PC-9 (cell line): ENCODE measurements at regions not wholly inside any gene's neighbourhood (a gene's known extent, or its start where the extent isn't known, plus 50 kb on each side); places are given as distances from the start of the nearest gene placed in this dataset.

Experiments
- BruUV-seq: library from RNA; stranded (reverse); fragments of 400-500 nt; replicated peaks from 2 replicates; lab custom pipeline; 2021; lab: Mats Ljungman, UMichigan
- CTCF ChIA-PET: fragments of 300-600 bp; sonication (Branson Sonifier 250); formaldehyde crosslinking; loops from one replicate; lab custom pipeline; 2022; ENCODE audit warnings: antibody characterized with exemption; lab: Charles Lee
- POLR2A ChIA-PET: fragments of 300-600 bp; sonication (Branson Sonifier 250); formaldehyde crosslinking; loops from one replicate; lab custom pipeline; 2022; ENCODE audit warnings: antibody characterized with exemption; ENCODE audit not compliant: unreplicated experiment; lab: Charles Lee
- DNase-seq, 2 experiments: peaks; one replicate each; pipeline versions ENCODE4 v3.0.0 to v3.0.0-alpha.2; 2015 to 2022; ENCODE audit warnings: mixed read lengths in 1 of 2
- H2AFZ ChIP-seq: fragments of 200-600 bp; sonication (generic); 2 replicates; pipeline ENCODE4 v1.8.1; 2017; ENCODE audit warnings: antibody characterized with exemption
- H3F3A ChIP-seq: fragments of 200-600 bp; sonication (generic); 2 replicates; pipeline ENCODE4 v1.8.1; 2017; ENCODE audit warnings: antibody characterized with exemption, mild to moderate bottlenecking, low read depth; ENCODE audit not compliant: insufficient read depth
- H3K27ac ChIP-seq: fragments of 200-600 bp; sonication (generic); 2 replicates; pipeline ENCODE4 v1.6.1; 2016; ENCODE audit warnings: mixed run types
- H3K27me3 ChIP-seq: fragments of 200-600 bp; sonication (generic); 2 replicates; pipeline ENCODE4 v1.6.1; 2016; ENCODE audit warnings: low read depth, mixed run types; ENCODE audit not compliant: insufficient read depth
- H3K36me3 ChIP-seq: fragments of 200-600 bp; sonication (generic); 2 replicates; pipeline ENCODE4 v1.6.1; 2016; ENCODE audit warnings: low read depth, mixed run types
- H3K4me1 ChIP-seq: fragments of 200-600 bp; sonication (generic); replicated peaks from 2 replicates; pipeline ENCODE4 v1.6.1; 2016; ENCODE audit warnings: mixed run types; ENCODE audit not compliant: insufficient read depth
- H3K4me2 ChIP-seq: fragments of 200-600 bp; sonication (generic); 2 replicates; pipeline ENCODE4 v1.6.1; 2017; ENCODE audit warnings: mixed run types
- H3K4me3 ChIP-seq: fragments of 200-600 bp; sonication (generic); 2 replicates; pipeline ENCODE4 v1.6.1; 2016; ENCODE audit warnings: mixed run types
- H3K79me2 ChIP-seq: fragments of 200-600 bp; sonication (generic); 2 replicates; pipeline ENCODE4 v1.6.1; 2017; ENCODE audit warnings: low read depth, mixed run types
- H3K9me2 ChIP-seq: fragments of 200-600 bp; sonication (generic); 2 replicates; pipeline ENCODE4 v1.8.1; 2017; ENCODE audit warnings: mild to moderate bottlenecking; ENCODE audit not compliant: insufficient read depth
- H3K9me3 ChIP-seq: fragments of 200-600 bp; sonication (generic); 2 replicates; pipeline ENCODE4 v1.8.1; 2016; ENCODE audit warnings: low read depth; ENCODE audit not compliant: insufficient read depth
- H4K20me1 ChIP-seq: fragments of 200-600 bp; sonication (generic); 2 replicates; pipeline ENCODE4 v1.8.1; 2017; ENCODE audit not compliant: insufficient read depth
- EZH2 ChIP-seq: fragments of 200-600 bp; sonication (generic); IDR thresholded peaks from 2 replicates; pipeline ENCODE4 v1.8.0; 2017; ENCODE audit warnings: antibody characterized with exemption, low read depth
- intact Hi-C: fragments of 100-400 bp; cut with micrococcal nuclease; formaldehyde crosslinking; loops from one replicate; pipeline ENCODE4 v1.10.0; 2022; ENCODE audit not compliant: unreplicated experiment
- TF ChIP-seq, protein P1 (sequence below): fragments of 200-600 bp; sonication (generic); conservative IDR thresholded peaks from 2 replicates; pipeline ENCODE4 v1.6.1; 2017; ENCODE audit warnings: mixed run types, antibody characterized with exemption, mild to moderate bottlenecking, moderate library complexity

- Histone ChIP-seq H3K4me1 (no peaks in the 10 kb centered on the region), H4K20me1 (no peaks in the 10 kb centered on the region), H2AFZ (no peak overlapping the region), H3K9me3 (no peaks in the 10 kb centered on the region), H3K79me2 (no peaks in the 10 kb centered on the region), H3K27ac (no peak overlapping the region), H3K4me2 (no peak overlapping the region), H3F3A (no peaks in the 10 kb centered on the region), H3K4me3 (no peak overlapping the region), H3K9me2 (no peaks in the 10 kb centered on the region), H3K36me3 (no peaks in the 10 kb centered on the region), H3K27me3 (no peaks in the 10 kb centered on the region)
- ChIA-PET CTCF (no interaction called here), POLR2A (no interaction called here)
- DNase-seq = no peak
- TF ChIP-seq, protein P1, sequence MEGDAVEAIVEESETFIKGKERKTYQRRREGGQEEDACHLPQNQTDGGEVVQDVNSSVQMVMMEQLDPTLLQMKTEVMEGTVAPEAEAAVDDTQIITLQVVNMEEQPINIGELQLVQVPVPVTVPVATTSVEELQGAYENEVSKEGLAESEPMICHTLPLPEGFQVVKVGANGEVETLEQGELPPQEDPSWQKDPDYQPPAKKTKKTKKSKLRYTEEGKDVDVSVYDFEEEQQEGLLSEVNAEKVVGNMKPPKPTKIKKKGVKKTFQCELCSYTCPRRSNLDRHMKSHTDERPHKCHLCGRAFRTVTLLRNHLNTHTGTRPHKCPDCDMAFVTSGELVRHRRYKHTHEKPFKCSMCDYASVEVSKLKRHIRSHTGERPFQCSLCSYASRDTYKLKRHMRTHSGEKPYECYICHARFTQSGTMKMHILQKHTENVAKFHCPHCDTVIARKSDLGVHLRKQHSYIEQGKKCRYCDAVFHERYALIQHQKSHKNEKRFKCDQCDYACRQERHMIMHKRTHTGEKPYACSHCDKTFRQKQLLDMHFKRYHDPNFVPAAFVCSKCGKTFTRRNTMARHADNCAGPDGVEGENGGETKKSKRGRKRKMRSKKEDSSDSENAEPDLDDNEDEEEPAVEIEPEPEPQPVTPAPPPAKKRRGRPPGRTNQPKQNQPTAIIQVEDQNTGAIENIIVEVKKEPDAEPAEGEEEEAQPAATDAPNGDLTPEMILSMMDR = no peak
- TF ChIP-seq EZH2 = no peak
- intact Hi-C loops = no loop called here
- BruUV-seq = no TSS peak
Measured at GRCh38 chr16:62926121-62926801, 890.0 kb upstream of the CDH8 start.

GRCh38 chr16:62921904-62922303 lies 885.7 kb upstream of the CDH8 start:
- no peak overlapping the region for H2AFZ ChIP-seq
- H3K4me2 ChIP-seq = no peak overlapping the region
- H3K9me2 ChIP-seq = no peaks in the 10 kb centered on the region
- BruUV-seq = no TSS peak
- no peaks in the 10 kb centered on the region for H3F3A ChIP-seq
- no peaks in the 10 kb centered on the region for H3K36me3 ChIP-seq
- H3K27me3 ChIP-seq = no peaks in the 10 kb centered on the region
- ChIA-PET POLR2A (no interaction called here), CTCF (interaction anchor here (0.6 kb wide), 1 partner anchor 46 kb away, joined by 5 read pairs; no protein-coding TSS in a partner anchor)
- no peaks in the 10 kb centered on the region for H3K4me1 ChIP-seq
- no peaks in the 10 kb centered on the region for H4K20me1 ChIP-seq
- intact Hi-C loops = no loop called here
- no peak overlapping the region for H3K27ac ChIP-seq
- no peak overlapping the region for H3K4me3 ChIP-seq
- DNase-seq = no peak
- H3K9me3 ChIP-seq = no peaks in the 10 kb centered on the region
- no peak for TF ChIP-seq EZH2
- TF ChIP-seq, protein P1 = no peak
- H3K79me2 ChIP-seq = no peaks in the 10 kb centered on the region

- Histone ChIP-seq H3K27ac (no peak overlapping the region), H3K79me2 (no peaks in the 10 kb centered on the region), H3K27me3 (no peaks in the 10 kb centered on the region), H3K4me1 (no peaks in the 10 kb centered on the region), H4K20me1 (no peaks in the 10 kb centered on the region), H3F3A (no peaks in the 10 kb centered on the region), H3K9me2 (no peaks in the 10 kb centered on the region), H3K9me3 (no peaks in the 10 kb centered on the region), H3K36me3 (no peaks in the 10 kb centered on the region), H2AFZ (no peak overlapping the region), H3K4me3 (no peak overlapping the region), H3K4me2 (no peak overlapping the region)
- TF ChIP-seq, protein P1 = no peak
- no peak for TF ChIP-seq EZH2
- intact Hi-C loops = no loop called here
- no TSS peak for BruUV-seq
- ChIA-PET CTCF (no interaction called here), POLR2A (no interaction called here)
- no peak for DNase-seq
Measured at GRCh38 chr16:62913924-62914323, 877.7 kb upstream of the CDH8 start.
